ENCODE measurements at regions not wholly inside any gene's neighbourhood (a gene's known extent, or its start where the extent isn't known, plus 50 kb on each side); places are given as distances from the start of the nearest gene placed in this dataset.

- DNase-seq, result peak; percentile 83
- no peak overlapping the region for H3K4me3 ChIP-seq (ENCODE audit: insufficient read depth, low read depth, low read length)
- H3K27me3 ChIP-seq (ENCODE audit: control insufficient read depth, insufficient read depth, low read length), result peaks cover 6% of the 10 kb centered on the region
- no peaks in the 10 kb centered on the region for H3K36me3 ChIP-seq (replicated peaks; ENCODE audit: control insufficient read depth, insufficient read depth, low read length)
Measured at GRCh38 chr17:34420254-34420766, 57.3 kb upstream of the CCL1 start.

- H3K4me3 ChIP-seq (ENCODE audit: insufficient read depth, low read depth, low read length), result no peak overlapping the region
- H3K36me3 ChIP-seq (replicated peaks; ENCODE audit: control insufficient read depth, insufficient read depth, low read length), result no peaks in the 10 kb centered on the region
- peaks cover 10% of the 10 kb centered on the region for H3K27me3 ChIP-seq (ENCODE audit: control insufficient read depth, insufficient read depth, low read length)
- no peak for DNase-seq
Measured at GRCh38 chr17:34416116-34416515, 53.1 kb upstream of the CCL1 start.

GRCh38 chr17:34414339-34414738, 51.3 kb upstream of the CCL1 start:
- H3K27me3 ChIP-seq (ENCODE audit: control insufficient read depth, insufficient read depth, low read length), result peaks cover 15% of the 10 kb centered on the region
- no peaks in the 10 kb centered on the region for H3K36me3 ChIP-seq (replicated peaks; ENCODE audit: control insufficient read depth, insufficient read depth, low read length)
- H3K4me3 ChIP-seq (ENCODE audit: insufficient read depth, low read depth, low read length), result no peak overlapping the region
- DNase-seq, result peak; percentile 31

GRCh38 chr17:34413443-34414119, 50.5 kb upstream of the CCL1 start:
- Histone ChIP-seq H3K27me3 (ENCODE audit: control insufficient read depth, insufficient read depth, low read length) (peaks cover 22% of the 10 kb centered on the region), H3K4me3 (ENCODE audit: insufficient read depth, low read depth, low read length) (no peak overlapping the region), H3K36me3 (replicated peaks; ENCODE audit: control insufficient read depth, insufficient read depth, low read length) (no peaks in the 10 kb centered on the region)
- DNase-seq, result no peak

GRCh38 chr17:34412965-34413441, 50.0 kb upstream of the CCL1 start:
- no peaks in the 10 kb centered on the region for H3K36me3 ChIP-seq (replicated peaks; ENCODE audit: control insufficient read depth, insufficient read depth, low read length)
- H3K27me3 ChIP-seq (ENCODE audit: control insufficient read depth, insufficient read depth, low read length), result peaks cover 25% of the 10 kb centered on the region
- H3K4me3 ChIP-seq (ENCODE audit: insufficient read depth, low read depth, low read length), result no peak overlapping the region
- DNase-seq, result no peak

Measured in H7 (cell line).